Nephron progenitor cell (in vitro differentiated cells): ENCODE measurements at regions not wholly inside any gene's neighbourhood (a gene's known extent, or its start where the extent isn't known, plus 50 kb on each side); places are given as distances from the start of the nearest gene placed in this dataset.
"Not testable (repeated sequence)": the region's sequence is repeated elsewhere in the genome, so short reads cannot be mapped to it uniquely, and the experiment has no call there.

Experiments used
- DNase-seq: peaks from one replicate; pipeline ENCODE4 v3.0.0; 2021
- H3K27ac Mint-ChIP-seq: 2 replicates; pipeline ENCODE4 v1.8.0; 2021; ENCODE audit warnings: mild to moderate bottlenecking, moderate library complexity, mixed read lengths
- H3K27me3 Mint-ChIP-seq: 2 replicates; pipeline ENCODE4 v1.8.0; 2021; ENCODE audit warnings: mild to moderate bottlenecking, low read depth, mixed read lengths; ENCODE audit not compliant: poor library complexity
- H3K36me3 Mint-ChIP-seq: 2 replicates; pipeline ENCODE4 v1.8.0; 2021; ENCODE audit warnings: low read depth, mixed read lengths
- H3K4me1 Mint-ChIP-seq: 2 replicates; pipeline ENCODE4 v1.8.0; 2021; ENCODE audit warnings: mixed read lengths
- H3K4me3 Mint-ChIP-seq: 2 replicates; pipeline ENCODE4 v1.8.0; 2021; ENCODE audit warnings: mild to moderate bottlenecking, moderate library complexity, mixed read lengths
- H3K9me3 Mint-ChIP-seq: 2 replicates; pipeline ENCODE4 v1.8.0; 2021; ENCODE audit warnings: mild to moderate bottlenecking, moderate library complexity, mixed read lengths
- CTCF ChIP-seq: fragments of 200-600 bp; sonication (generic); IDR thresholded peaks from 2 replicates; pipeline ENCODE4 v1.5.0; 2021; ENCODE audit warnings: antibody characterized with exemption

GRCh38 chr6:15021074-15021473 is 224.8 kb upstream of the JARID2 start:
- H3K4me3 Mint-ChIP-seq = no peak overlapping the region
- no peak overlapping the region for H3K27ac Mint-ChIP-seq
- no peak for TF ChIP-seq CTCF
- H3K9me3 Mint-ChIP-seq = peaks cover 8% of the 10 kb centered on the region
- H3K27me3 Mint-ChIP-seq = no peaks in the 10 kb centered on the region
- no peaks in the 10 kb centered on the region for H3K36me3 Mint-ChIP-seq
- peaks cover 56% of the 10 kb centered on the region for H3K4me1 Mint-ChIP-seq
- no peak for DNase-seq

- H3K9me3 Mint-ChIP-seq, DNase-seq, H3K36me3 Mint-ChIP-seq, H3K4me3 Mint-ChIP-seq, H3K27me3 Mint-ChIP-seq, H3K27ac Mint-ChIP-seq: not testable (repeated sequence)
- H3K4me1 Mint-ChIP-seq = peaks cover 59% of the 10 kb centered on the region
Observed at GRCh38 chr6:15023018-15023417, 222.9 kb upstream of the JARID2 start.

GRCh38 chr6:15023448-15023847 is 222.4 kb upstream of the JARID2 start:
- Mint-ChIP-seq H3K36me3 (no peaks in the 10 kb centered on the region), H3K27ac (no peak overlapping the region), H3K27me3 (no peaks in the 10 kb centered on the region), H3K4me3 (no peak overlapping the region), H3K9me3 (peaks cover 12% of the 10 kb centered on the region), H3K4me1 (peaks cover 60% of the 10 kb centered on the region)
- no peak for TF ChIP-seq CTCF
- DNase-seq = no peak

- H3K36me3 Mint-ChIP-seq = peaks cover 6% of the 10 kb centered on the region
- DNase-seq = no peak
- H3K27ac Mint-ChIP-seq = no peak overlapping the region
- H3K4me1 Mint-ChIP-seq = peaks cover 57% of the 10 kb centered on the region
- no peak overlapping the region for H3K4me3 Mint-ChIP-seq
- H3K27me3 Mint-ChIP-seq = no peaks in the 10 kb centered on the region
- peaks cover 26% of the 10 kb centered on the region for H3K9me3 Mint-ChIP-seq
- no peak for TF ChIP-seq CTCF
Observed at GRCh38 chr6:15025446-15025845, 220.4 kb upstream of the JARID2 start.

GRCh38 chr6:15026832-15027231 is 219.0 kb upstream of the JARID2 start:
- Mint-ChIP-seq H3K27me3 (peaks cover 3% of the 10 kb centered on the region), H3K4me3 (no peak overlapping the region), H3K4me1 (peaks cover 57% of the 10 kb centered on the region), H3K36me3 (peaks cover 6% of the 10 kb centered on the region), H3K27ac (peak overlapping the region; percentile 62), H3K9me3 (peaks cover 35% of the 10 kb centered on the region)
- no peak for DNase-seq
- no peak for TF ChIP-seq CTCF

- Mint-ChIP-seq H3K27ac (peak overlapping the region; percentile 86), H3K27me3 (peaks cover 6% of the 10 kb centered on the region), H3K4me3 (no peak overlapping the region)
Observed at GRCh38 chr6:15027472-15027871, 218.4 kb upstream of the JARID2 start.

More at GRCh38 chr6:15027472-15027871, 218.4 kb upstream of the JARID2 start:
- no peak for TF ChIP-seq CTCF
- H3K36me3 Mint-ChIP-seq = peaks cover 6% of the 10 kb centered on the region
- peaks cover 57% of the 10 kb centered on the region for H3K4me1 Mint-ChIP-seq
- no peak for DNase-seq
- peaks cover 35% of the 10 kb centered on the region for H3K9me3 Mint-ChIP-seq
